Tongue (tissue), 1 donor: ENCODE measurements at regions not wholly inside any gene's neighbourhood (a gene's known extent, or its start where the extent isn't known, plus 50 kb on each side); places are given as distances from the start of the nearest gene placed in this dataset.

Source experiments
- DNase-seq: peaks from one replicate; pipeline ENCODE4 v3.0.0-alpha.2; 2015

- DNase-seq, result no peak
Observed at GRCh38 chr18:75582940-75583339, 155.4 kb upstream of the SMIM21 start.

GRCh38 chr18:75582406-75582821 is 154.9 kb upstream of the SMIM21 start:
- no peak for DNase-seq

- DNase-seq, result peak; percentile 9
Observed at GRCh38 chr18:75581336-75582131, 154.0 kb upstream of the SMIM21 start.

- no peak for DNase-seq
Observed at GRCh38 chr18:75574187-75574586, 146.7 kb upstream of the SMIM21 start.

- DNase-seq, result no peak
Observed at GRCh38 chr18:75563150-75563549, 135.6 kb upstream of the SMIM21 start.

GRCh38 chr18:75562216-75562615 is 134.7 kb upstream of the SMIM21 start:
- DNase-seq, result peak; percentile 54

- no peak for DNase-seq
Observed at GRCh38 chr18:75558790-75559189, 131.3 kb upstream of the SMIM21 start.

- no peak for DNase-seq
Observed at GRCh38 chr18:75556841-75557240, 129.3 kb upstream of the SMIM21 start.

GRCh38 chr18:75554644-75555185 is 127.2 kb upstream of the SMIM21 start:
- no peak for DNase-seq

- DNase-seq, result no peak
Observed at GRCh38 chr18:75554176-75554575, 126.7 kb upstream of the SMIM21 start.

- no peak for DNase-seq
Observed at GRCh38 chr18:75553021-75553420, 125.5 kb upstream of the SMIM21 start.

GRCh38 chr18:75551071-75551470 is 123.6 kb upstream of the SMIM21 start:
- peak; percentile 37 for DNase-seq

GRCh38 chr18:75548353-75548905 is 120.9 kb upstream of the SMIM21 start:
- DNase-seq, result peak; percentile 76

GRCh38 chr18:75546964-75547363 is 119.5 kb upstream of the SMIM21 start:
- no peak for DNase-seq

GRCh38 chr18:75545189-75545588 is 117.7 kb upstream of the SMIM21 start:
- DNase-seq, result no peak

- no peak for DNase-seq
Observed at GRCh38 chr18:75544496-75544895, 117.0 kb upstream of the SMIM21 start.

GRCh38 chr18:75544051-75544481 is 116.6 kb upstream of the SMIM21 start:
- no peak for DNase-seq

- no peak for DNase-seq
Observed at GRCh38 chr18:75538727-75539126, 111.2 kb upstream of the SMIM21 start.

- DNase-seq, result peak; percentile 49
Observed at GRCh38 chr18:75533950-75534349, 106.4 kb upstream of the SMIM21 start.

GRCh38 chr18:75533209-75533608 is 105.7 kb upstream of the SMIM21 start:
- DNase-seq, result no peak

GRCh38 chr18:75531851-75532459 is 104.5 kb upstream of the SMIM21 start:
- DNase-seq, result peak; percentile 35

- peak; percentile 85 for DNase-seq
Observed at GRCh38 chr18:75531212-75531850, 103.8 kb upstream of the SMIM21 start.
